Endothelial cell of umbilical vein (primary cell): ENCODE measurements at regions not wholly inside any gene's neighbourhood (a gene's known extent, or its start where the extent isn't known, plus 50 kb on each side); places are given as distances from the start of the nearest gene placed in this dataset.

Experiments used
- BruUV-seq: library from RNA; stranded (reverse); fragments of 400-500 nt; replicated peaks from 2 replicates; lab custom pipeline; 2021; lab: Mats Ljungman, UMichigan
- CTCF ChIA-PET: fragments of 300-600, 350-600 bp; sonication (Branson Sonifier 250); formaldehyde crosslinking; loops from one replicate; lab custom pipeline; 2021; ENCODE audit warnings: antibody characterized with exemption, inconsistent platforms; lab: Charles Lee
- POLR2A ChIA-PET: fragments of 300-600, 350-600 bp; sonication (Branson Sonifier 250); formaldehyde crosslinking; loops from one replicate; lab custom pipeline; 2021; ENCODE audit warnings: antibody characterized with exemption, inconsistent platforms; lab: Charles Lee
- DNase-seq: peaks from one replicate; pipeline ENCODE4 v3.0.0-alpha.2; 2011; ENCODE audit warnings: low read depth, low spot score
- FAIRE-seq: peaks from 2 replicates; lab custom pipeline; 2011; peaks lifted over from hg19 to GRCh38; lab: Jason Lieb, UNC
- H2AFZ ChIP-seq: 2 replicates; pipeline ENCODE4 v1.6.0; 2012; ENCODE audit warnings: low read depth, low read length, control low read depth, inconsistent platforms
- H3K27ac ChIP-seq: 2 replicates; pipeline ENCODE4 v1.5.1; 2011; ENCODE audit warnings: low read depth, mild to moderate bottlenecking, control low read depth, low read length, moderate library complexity; ENCODE audit not compliant: insufficient read depth
- H3K27me3 ChIP-seq, 2 experiments: 2 replicates each; pipeline versions ENCODE4 v1.6.0 to v1.6.1; 2011; ENCODE audit warnings: low read length in 2 of 2, mixed read lengths in 1 of 2; ENCODE audit not compliant: control insufficient read depth in 2 of 2, insufficient read depth in 2 of 2
- H3K36me3 ChIP-seq, 2 experiments: 2 replicates in 1 of 2; 3 replicates in 1 of 2; pipeline ENCODE4 v1.5.1; 2011; ENCODE audit warnings: low read length in 2 of 2, mild to moderate bottlenecking in 1 of 2, moderate library complexity in 1 of 2; ENCODE audit not compliant: control insufficient read depth in 2 of 2, insufficient read depth in 2 of 2; ENCODE audit errors: extremely low read depth in 1 of 2
- H3K4me1 ChIP-seq: 3 replicates; pipeline ENCODE4 v1.5.1; 2011; ENCODE audit warnings: mild to moderate bottlenecking, low read length; ENCODE audit not compliant: control insufficient read depth, insufficient read depth; ENCODE audit errors: extremely low read depth
- H3K4me2 ChIP-seq: 2 replicates; pipeline ENCODE4 v1.6.1; 2011; ENCODE audit warnings: low read length, control low read depth, mixed read lengths; ENCODE audit not compliant: insufficient read depth
- H3K4me3 ChIP-seq, 3 experiments: fragments of 200-600 bp in 1 of 3; sonication (generic), shearing (Covaris generic) in 1 of 3; replicated peaks in 1 of 3; 2 replicates each; pipeline ENCODE4 v1.5.1; 2011 to 2016; ENCODE audit warnings: control low read depth in 3 of 3, low read length in 3 of 3, mild to moderate bottlenecking in 2 of 3, inconsistent platforms in 1 of 3, low read depth in 1 of 3, moderate library complexity in 1 of 3; ENCODE audit not compliant: insufficient read depth in 1 of 3
- H3K79me2 ChIP-seq: 2 replicates; pipeline ENCODE4 v1.6.0; 2012; ENCODE audit warnings: low read length, inconsistent platforms; ENCODE audit not compliant: control insufficient read depth, insufficient read depth
- H3K9ac ChIP-seq: replicated peaks from 2 replicates; pipeline ENCODE3; 2011; ENCODE audit warnings: low read length, control low read depth; ENCODE audit not compliant: insufficient read depth; ENCODE audit errors: extremely low read depth
- H3K9me1 ChIP-seq: replicated peaks from 3 replicates; pipeline ENCODE4 v1.6.0; 2011; ENCODE audit warnings: mild to moderate bottlenecking, low read length; ENCODE audit not compliant: control insufficient read depth, insufficient read depth; ENCODE audit errors: extremely low read depth
- H3K9me3 ChIP-seq: replicated peaks from 2 replicates; pipeline ENCODE4 v1.5.1; 2012; ENCODE audit warnings: low read length, inconsistent platforms; ENCODE audit not compliant: control insufficient read depth, insufficient read depth
- H4K20me1 ChIP-seq: replicated peaks from 2 replicates; pipeline ENCODE3; 2011; ENCODE audit warnings: mild to moderate bottlenecking, low read length; ENCODE audit not compliant: control insufficient read depth, insufficient read depth; ENCODE audit errors: extremely low read depth
- EZH2 ChIP-seq: IDR thresholded peaks from 2 replicates; pipeline ENCODE4 v1.6.1; 2012; ENCODE audit warnings: borderline replicate concordance, low read depth, mild to moderate bottlenecking, moderate library complexity, low read length, inconsistent platforms; ENCODE audit not compliant: severe bottlenecking
- FOS ChIP-seq: IDR thresholded peaks from 2 replicates; pipeline ENCODE4 v1.6.1; 2011; ENCODE audit warnings: mild to moderate bottlenecking, low read length, moderate library complexity, borderline replicate concordance; ENCODE audit not compliant: insufficient read depth
- GATA2 ChIP-seq: IDR thresholded peaks from 2 replicates; pipeline ENCODE4 v1.7.0; 2011; ENCODE audit warnings: low read depth, mild to moderate bottlenecking, moderate library complexity, mixed read lengths, low read length; ENCODE audit not compliant: insufficient read length, insufficient read depth
- JUN ChIP-seq: IDR thresholded peaks from 2 replicates; pipeline ENCODE4 v1.6.1; 2011; ENCODE audit warnings: borderline replicate concordance, low read depth; ENCODE audit not compliant: insufficient read length, insufficient read depth
- MYC ChIP-seq: IDR thresholded peaks from one replicate; pipeline ENCODE4 v1.6.1; 2011; ENCODE audit warnings: mild to moderate bottlenecking, low read depth, low read length
- POLR2A ChIP-seq: IDR thresholded peaks from 2 replicates; pipeline ENCODE4 v1.6.1; 2012; ENCODE audit warnings: low read depth, mild to moderate bottlenecking, control low read depth, low read length
- POLR2AphosphoS5 ChIP-seq: IDR thresholded peaks from 2 replicates; pipeline ENCODE4 v1.6.1; 2012; ENCODE audit warnings: low read depth, mild to moderate bottlenecking, control low read depth, low read length, moderate library complexity; ENCODE audit not compliant: insufficient read depth
- dilution Hi-C: fragments of 300-500 bp; cut with MboI; formaldehyde crosslinking; loops from one replicate; pipeline ENCODE4 v1.15.0; 2019; ENCODE audit warnings: low sequenced_read_pairs; ENCODE audit not compliant: extremely low pct_ligation_motif_present
- intact Hi-C: fragments of 100-400 bp; cut with micrococcal nuclease; formaldehyde crosslinking; loops from one replicate; pipeline ENCODE4 v1.10.0; 2022
- TF ChIP-seq, protein P1 (sequence below): IDR thresholded peaks from 2 replicates; pipeline ENCODE4 v1.6.1; 2011; ENCODE audit not compliant: insufficient read depth, insufficient read length
- TF ChIP-seq, protein P2 (sequence below), 2 donors: IDR thresholded peaks; 1 replicate in 1 of 2; 2 replicates in 1 of 2; pipeline ENCODE4 v1.5.1; 2011; ENCODE audit warnings: low read length in 2 of 2, mild to moderate bottlenecking in 2 of 2, moderate library complexity in 2 of 2, control low read depth in 1 of 2, inconsistent platforms in 1 of 2, low read depth in 1 of 2; ENCODE audit not compliant: insufficient read depth in 1 of 2; ENCODE audit errors: extremely low read depth in 1 of 2

DNA sequence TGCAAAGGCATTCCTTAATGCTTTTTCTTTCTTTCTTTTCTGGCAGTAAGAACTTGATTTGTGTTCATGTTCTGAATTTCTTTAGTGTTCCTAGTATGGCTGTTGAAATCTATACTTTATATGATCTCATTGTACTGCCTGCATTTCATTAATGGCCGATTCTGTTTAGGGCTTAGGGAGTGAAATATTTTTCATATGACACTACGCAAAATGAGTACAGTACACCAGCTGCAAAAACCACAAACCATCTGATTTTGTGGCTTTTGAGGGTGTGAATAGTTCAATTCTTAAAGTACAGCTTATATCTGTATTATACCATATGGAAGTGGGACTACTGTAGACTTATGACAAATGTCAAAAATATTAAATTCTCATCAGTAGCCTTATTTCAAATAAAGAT lies 69.1 kb upstream of the FOXP2 start:
- H4K20me1 ChIP-seq, result no peaks in the 10 kb centered on the region
- no peaks in the 10 kb centered on the region for H3K9me1 ChIP-seq
- FAIRE-seq (no peak), DNase-seq (no peak)
- H3K4me1 ChIP-seq, result no peaks in the 10 kb centered on the region
- H3K4me2 ChIP-seq, result no peak overlapping the region
- H3K36me3 ChIP-seq, result no peaks in the 10 kb centered on the region
- CTCF ChIA-PET, result interaction anchor here (1.1 to 1.7 kb wide), 2 partner anchors 11 to 15 kb away, joined by 3 to 5 read pairs; no protein-coding TSS in a partner anchor
- no TSS peak for BruUV-seq
- dilution Hi-C loops (no loop called here), intact Hi-C loops (no loop called here)
- TF ChIP-seq MYC (no peak), EZH2 (no peak), JUN (no peak), POLR2AphosphoS5 (no peak), FOS (no peak), GATA2 (no peak), POLR2A (no peak)
- TF ChIP-seq, protein P1, sequence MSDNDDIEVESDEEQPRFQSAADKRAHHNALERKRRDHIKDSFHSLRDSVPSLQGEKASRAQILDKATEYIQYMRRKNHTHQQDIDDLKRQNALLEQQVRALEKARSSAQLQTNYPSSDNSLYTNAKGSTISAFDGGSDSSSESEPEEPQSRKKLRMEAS, result no peak
- TF ChIP-seq, protein P2, sequence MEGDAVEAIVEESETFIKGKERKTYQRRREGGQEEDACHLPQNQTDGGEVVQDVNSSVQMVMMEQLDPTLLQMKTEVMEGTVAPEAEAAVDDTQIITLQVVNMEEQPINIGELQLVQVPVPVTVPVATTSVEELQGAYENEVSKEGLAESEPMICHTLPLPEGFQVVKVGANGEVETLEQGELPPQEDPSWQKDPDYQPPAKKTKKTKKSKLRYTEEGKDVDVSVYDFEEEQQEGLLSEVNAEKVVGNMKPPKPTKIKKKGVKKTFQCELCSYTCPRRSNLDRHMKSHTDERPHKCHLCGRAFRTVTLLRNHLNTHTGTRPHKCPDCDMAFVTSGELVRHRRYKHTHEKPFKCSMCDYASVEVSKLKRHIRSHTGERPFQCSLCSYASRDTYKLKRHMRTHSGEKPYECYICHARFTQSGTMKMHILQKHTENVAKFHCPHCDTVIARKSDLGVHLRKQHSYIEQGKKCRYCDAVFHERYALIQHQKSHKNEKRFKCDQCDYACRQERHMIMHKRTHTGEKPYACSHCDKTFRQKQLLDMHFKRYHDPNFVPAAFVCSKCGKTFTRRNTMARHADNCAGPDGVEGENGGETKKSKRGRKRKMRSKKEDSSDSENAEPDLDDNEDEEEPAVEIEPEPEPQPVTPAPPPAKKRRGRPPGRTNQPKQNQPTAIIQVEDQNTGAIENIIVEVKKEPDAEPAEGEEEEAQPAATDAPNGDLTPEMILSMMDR (IDR thresholded peaks at IDR 0.05; ENCODE audit: extremely low read depth in 1 of 2, insufficient read depth in 1 of 2, low read depth in 1 of 2, low read length in 2 of 2), result no peak
- H3K27ac ChIP-seq, result no peak overlapping the region
- no peak overlapping the region for H3K4me3 ChIP-seq
- no peaks in the 10 kb centered on the region for H3K79me2 ChIP-seq
- H3K9ac ChIP-seq, result no peak overlapping the region
- POLR2A ChIA-PET, result no interaction called here
- no peak overlapping the region for H2AFZ ChIP-seq
- no peaks in the 10 kb centered on the region for H3K9me3 ChIP-seq
- H3K27me3 ChIP-seq, result no peaks in the 10 kb centered on the region
